Stimulated activated CD8-positive, alpha-beta memory T cell treated with anti-CD3 and anti-CD28 coated beads, Interleukin-2, amount 100 ng/mL, for 48 hours (primary cell): ENCODE measurements at regions not wholly inside any gene's neighbourhood (a gene's known extent, or its start where the extent isn't known, plus 50 kb on each side); places are given as distances from the start of the nearest gene placed in this dataset.

Source experiments
- DNase-seq, 2 donors: peaks; one replicate each; pipeline ENCODE4 v3.0.0-alpha.2; 2020; ENCODE audit warnings: low read depth in 2 of 2

DNA sequence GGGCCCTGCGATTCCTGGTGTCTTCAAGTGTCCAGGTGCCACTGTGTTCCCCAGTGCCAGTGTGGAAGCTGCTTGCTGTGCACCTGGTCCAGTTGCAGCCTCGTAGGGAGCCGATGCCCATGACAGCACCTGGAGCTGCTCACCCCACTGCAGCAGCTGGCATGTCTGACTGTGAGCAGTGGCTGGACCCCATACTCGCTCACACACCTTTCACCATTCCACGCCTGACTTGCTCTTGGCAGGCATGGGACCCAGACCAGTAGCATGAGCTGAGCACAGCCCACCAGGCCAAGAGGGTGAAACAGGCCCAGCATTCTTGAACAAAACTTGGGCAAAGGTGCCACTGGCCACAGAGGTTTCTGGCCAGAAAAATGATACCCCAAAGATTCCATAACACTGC lies 124.5 kb upstream of the THY1 start:
- no peak for DNase-seq

- DNase-seq: no peak
These were observed 123.3 kb upstream of the THY1 start for GRCh38 chr11:119545978-119546915.

GRCh38 chr11:119540370-119541125 lies 117.6 kb upstream of the THY1 start:
- DNase-seq: no peak

DNA sequence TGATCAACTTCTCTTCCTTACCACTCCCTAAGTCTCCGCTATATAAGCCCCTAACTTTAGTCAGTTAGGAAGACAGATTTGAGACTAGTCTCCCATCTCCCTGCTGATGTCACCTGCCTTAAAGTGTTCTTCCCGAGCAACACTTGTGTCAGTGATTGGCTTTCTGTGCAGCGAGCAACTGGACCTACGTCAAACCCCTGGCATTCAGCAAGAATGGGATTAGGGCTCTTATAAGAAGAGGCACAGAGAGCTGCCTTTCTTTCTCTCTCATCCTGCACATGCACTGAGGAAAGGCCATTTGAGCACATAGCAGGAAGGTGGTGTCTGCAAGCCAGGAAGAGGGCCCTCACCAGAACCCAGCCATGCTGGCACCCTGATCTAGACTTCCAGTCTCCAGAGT lies 116.6 kb upstream of the THY1 start:
- DNase-seq: no peak

DNA sequence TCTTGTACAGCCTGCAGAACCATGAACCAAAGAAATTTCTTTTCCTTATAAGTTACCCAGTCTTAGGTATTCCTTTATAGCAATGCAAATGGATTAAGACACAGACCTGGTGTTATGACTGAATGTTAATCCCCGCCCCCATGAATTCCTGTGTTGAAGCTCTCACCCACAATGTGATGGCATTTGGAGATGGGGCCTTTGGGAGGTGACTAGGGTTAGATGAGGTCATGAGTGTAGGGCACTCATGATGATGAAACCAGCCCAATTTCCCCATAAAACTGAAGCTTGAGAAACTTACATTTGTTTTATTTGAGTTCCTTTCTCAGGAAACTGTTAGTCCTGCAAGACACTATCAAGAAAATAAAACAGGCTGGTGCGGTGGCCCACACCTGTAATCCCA lies 115.8 kb upstream of the THY1 start:
- no peak for DNase-seq

DNA sequence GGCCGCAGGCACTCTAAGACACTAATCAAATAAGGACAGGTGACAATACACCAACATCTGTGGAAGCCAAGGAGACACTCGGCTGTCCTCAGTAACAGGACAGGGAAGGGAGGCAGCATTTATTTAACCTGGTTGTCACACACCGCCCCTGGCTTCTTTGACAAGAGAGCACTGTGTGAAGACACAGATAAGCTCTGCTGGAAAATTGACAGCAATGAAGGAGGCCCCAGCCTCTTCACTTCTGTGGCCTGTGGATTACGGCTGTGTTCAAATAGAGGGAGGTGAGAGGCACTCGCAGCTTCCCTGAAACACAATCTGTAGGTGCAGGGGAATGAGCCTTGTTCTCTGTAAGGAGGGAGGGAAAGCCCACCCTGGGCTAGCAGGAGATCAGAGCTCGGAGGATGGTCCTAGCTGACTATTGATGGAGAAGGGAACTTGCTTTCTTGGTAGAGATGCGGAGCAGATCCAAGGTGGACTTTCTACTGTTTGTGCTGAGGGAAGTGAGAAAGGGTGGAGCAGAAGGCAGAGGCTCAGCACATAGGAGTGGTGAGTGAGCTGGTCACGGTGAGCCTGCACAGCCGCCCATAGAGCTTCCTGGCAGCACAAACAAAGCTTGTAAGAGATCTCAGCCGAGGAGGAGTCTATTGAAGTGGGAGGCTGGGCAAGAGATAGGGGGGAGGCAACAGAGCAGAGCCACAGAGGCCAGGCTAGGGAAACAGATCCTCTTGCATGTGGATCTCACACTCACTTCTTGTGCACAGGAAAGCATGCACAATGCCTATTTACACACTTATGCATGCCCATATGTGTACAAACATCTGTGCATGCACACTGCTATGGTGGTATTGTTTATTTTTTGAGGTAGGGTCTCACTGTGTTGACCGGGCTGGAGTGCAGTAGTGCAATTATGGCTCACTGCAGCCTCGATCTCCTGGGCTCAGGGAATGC lies 114.6 kb upstream of the THY1 start:
- DNase-seq: no peak

GRCh38 chr11:119536801-119537200 lies 113.8 kb upstream of the THY1 start:
- no peak for DNase-seq

GRCh38 chr11:119533921-119534736 lies 111.2 kb upstream of the THY1 start:
- DNase-seq: peak; percentile 51 to 57

DNA sequence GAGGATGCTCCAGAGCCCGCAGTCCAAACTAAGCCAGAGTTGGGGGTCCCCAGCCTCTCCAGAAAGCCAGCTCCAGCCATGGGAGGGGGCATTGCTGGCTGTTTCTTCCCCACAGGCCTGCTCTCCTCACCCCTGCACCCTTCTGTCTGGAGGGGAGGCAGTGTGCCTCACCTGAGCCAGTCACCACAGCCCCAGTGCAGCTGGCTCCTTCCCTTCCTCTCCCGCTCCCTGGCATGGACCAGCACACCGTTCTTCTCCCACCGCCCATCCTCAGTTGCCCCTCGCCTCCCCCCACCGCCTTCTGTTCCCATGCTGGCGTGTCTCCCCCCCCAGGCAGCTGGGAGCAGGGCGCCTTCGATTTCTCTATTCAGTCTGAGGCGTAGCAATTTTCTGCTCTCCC lies 110.5 kb upstream of the THY1 start:
- DNase-seq: no peak

DNA sequence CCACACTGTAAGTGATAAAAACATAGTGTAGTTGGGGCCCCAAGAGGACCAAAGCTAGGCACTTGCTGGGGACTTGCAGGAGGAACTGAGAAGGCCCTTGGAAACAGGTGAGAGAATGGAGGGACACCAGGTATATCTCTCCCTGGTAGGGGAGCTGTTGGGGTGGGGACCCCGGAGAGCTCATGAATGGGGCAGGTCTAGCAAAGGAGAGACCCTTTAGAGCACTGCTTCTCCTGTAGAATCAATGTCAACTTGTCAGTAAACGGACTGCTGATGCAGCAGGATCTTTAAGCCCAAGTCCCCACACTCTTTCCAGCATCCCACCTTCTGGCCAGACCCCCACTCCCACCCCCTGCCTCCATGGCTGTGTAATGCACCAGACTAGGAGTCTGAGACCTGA lies 109.6 kb upstream of the THY1 start:
- no peak for DNase-seq

DNA sequence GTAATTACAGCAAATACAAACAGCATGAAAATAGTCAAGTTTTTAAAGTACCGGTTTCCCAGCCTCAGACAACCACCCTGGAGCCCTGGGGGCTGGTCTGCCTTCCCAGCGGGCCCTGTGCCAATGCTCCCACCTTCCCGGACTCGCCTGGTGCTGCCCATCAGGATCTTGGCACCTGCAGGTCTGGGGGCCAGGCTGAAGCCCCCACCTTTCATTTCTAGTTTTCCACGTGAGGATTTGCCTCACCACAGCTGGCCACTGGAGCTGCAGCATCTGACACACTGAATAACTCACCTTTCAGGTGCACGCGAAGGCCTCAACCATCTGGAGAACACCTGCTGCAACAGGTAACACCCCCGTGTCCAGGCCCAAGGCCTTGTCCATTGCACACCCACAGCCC lies 108.7 kb upstream of the THY1 start:
- no peak for DNase-seq

DNA sequence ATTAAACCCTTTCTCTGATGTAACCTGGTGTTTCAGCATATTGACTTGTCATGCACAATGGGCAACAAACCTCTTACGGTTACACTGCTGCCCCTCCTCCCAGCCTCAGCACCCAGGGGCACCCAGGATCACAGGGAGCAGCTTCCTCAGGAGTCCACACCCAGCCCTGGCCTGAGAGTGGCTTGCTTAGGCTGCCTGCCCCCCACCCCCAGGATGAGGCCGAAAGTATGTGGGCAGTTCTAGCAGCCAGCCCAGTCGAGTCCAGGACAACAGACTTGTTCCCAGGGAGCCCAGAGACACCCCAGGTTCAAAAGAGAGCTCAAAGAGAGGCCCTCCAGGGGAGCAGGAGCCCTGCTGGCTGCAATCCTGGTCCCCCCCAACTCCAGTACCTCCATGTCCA lies 108.1 kb upstream of the THY1 start:
- DNase-seq: no peak

DNA sequence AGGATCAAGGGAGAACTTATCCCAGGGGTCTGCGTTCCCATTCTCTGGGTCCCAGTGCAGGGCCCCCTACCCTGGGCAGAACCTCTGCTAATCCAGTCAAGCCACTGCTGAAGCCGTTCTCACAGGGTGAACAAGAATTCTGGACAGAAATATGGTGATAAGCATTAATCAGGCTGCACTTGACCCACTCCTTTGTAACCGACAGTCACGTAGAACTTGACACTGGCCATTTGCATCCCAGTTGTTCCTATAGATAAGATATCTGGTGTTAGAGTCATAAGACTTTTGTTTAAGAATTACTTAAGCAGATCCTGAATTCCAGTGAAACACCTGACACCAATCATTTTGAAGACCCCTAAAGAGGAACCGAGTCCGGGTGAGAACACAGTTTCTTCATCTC lies 107.5 kb upstream of the THY1 start:
- DNase-seq: no peak

- no peak for DNase-seq
These were observed 107.0 kb upstream of the THY1 start for GRCh38 chr11:119529936-119530335.

DNA sequence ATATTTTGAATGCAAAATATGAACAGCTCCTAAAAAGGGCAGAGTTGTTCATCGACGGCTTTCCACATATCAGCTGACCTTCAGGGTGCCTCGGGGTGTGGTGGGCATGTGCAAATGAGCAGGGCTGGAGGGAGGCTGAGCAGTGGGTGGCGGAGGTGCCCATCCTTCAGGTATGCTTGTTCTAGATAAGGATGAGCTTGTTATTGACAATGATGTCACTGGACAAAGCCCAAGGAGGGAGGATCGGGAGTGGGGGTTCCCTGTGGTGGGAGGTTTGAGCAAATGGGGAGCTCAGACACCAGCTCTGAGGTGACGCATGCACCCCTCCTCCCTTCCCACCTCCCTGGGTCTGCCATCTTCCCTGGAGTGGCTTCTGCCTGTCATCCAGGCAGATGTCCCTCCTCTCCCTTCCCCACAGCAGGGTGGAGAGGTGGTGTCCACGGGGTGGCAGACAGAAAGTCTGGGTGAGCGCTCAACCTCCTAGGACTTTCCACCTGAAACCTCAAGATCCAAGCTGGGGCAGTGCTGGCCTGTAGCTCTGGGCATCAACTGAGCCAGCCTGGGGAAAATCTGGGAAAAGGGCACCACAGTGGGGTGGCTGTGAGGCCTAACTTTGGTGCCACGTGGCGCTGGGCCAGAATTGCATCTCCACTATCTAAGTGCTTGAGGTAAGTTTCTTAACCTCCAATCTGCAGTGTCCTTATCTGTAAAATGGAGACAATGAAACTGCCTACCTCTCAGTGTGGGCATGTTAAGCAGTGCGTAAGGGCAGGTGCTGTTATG lies 106.3 kb upstream of the THY1 start:
- no peak for DNase-seq

DNA sequence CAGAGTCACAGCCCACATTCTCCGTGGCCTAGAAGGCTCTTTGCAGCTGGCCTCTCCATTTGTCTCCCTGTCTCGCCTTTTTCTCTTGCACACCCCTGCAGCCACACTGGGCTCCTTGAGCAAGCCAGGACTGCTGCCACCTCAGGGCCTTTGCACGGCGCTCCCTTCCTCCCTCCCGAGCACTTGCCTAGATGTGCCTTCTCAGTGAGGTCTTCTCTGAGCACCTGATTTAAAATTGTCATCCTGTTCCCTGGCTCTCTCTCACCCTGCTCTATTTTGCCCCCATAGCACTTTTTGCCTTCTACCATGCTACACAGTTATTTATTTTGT lies 102.9 kb upstream of the THY1 start:
- DNase-seq: no peak

DNA sequence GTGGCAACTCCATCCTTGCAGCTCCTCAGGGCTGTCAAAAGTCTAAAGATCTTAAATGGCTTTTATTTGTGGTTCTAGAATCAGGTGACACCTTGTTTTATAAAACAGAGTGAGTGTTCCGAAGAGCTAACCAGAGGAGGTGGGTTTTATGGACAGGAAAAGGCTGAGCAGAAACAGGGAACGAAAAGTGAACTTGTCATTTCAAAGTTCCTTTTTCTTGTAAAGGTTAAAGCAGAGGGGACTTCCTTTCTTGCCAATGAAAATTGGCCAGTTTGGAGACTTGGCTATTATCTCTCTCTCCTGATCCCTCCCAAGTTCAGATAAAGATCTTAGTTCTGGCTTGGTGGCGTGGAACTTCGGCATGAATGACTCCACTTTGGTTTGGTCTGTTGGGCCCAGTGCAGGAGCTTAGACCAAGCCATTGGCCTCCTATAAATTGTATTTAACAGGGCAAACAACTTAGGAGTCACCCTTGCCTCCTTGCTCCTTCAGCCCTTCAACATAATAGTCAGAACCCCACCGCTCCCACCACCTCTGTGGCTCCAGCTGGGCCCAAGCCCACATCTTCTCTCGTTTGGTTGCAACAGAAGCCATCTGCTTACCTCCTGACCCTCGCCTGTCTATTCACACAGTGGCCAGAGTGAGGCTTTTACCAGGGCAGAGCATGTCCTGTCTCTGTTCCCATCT lies 102.4 kb upstream of the THY1 start:
- no peak for DNase-seq

- no peak for DNase-seq
These were observed 100.7 kb upstream of the THY1 start for GRCh38 chr11:119523539-119524157.

DNA sequence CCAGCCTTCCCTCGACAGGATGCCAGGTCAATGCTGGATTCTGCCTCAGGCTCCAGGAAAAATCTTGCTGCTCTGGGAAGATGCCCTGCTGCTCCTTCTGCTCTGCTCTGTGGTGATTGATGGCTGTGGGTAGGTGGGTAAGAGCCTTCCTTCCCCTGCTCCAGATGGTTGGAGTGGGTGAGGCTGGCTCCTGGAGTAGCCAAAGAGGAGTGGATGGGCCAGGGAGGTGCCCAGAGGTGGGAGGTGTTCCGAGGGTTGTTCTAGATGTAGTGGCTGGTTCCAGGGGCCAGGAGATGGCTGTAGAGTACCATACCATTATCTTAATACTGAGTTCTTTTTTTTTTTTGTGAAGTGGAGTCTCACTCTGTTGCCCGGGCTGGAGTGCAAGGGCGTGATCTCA lies 99.6 kb upstream of the THY1 start:
- no peak for DNase-seq
